Suppressor macrophage treated with lipopolysaccharide for 1 hour (primary cell): ENCODE measurements at regions not wholly inside any gene's neighbourhood (a gene's known extent, or its start where the extent isn't known, plus 50 kb on each side); places are given as distances from the start of the nearest gene placed in this dataset.
A peak's percentile ranks its signal among the peaks of the same experiment; 100 is the strongest.
"Not testable (repeated sequence)": the region's sequence is repeated elsewhere in the genome, so short reads cannot be mapped to it uniquely, and the experiment has no call there.

ENCODE experiments used
- DNase-seq, 3 donors: peaks; one replicate each; pipeline ENCODE4 v3.0.0-alpha.2; 2020 to 2022

- no peak for DNase-seq
Measured at GRCh38 chr5:68822796-68823195, 271.0 kb upstream of the SLC30A5 start.

GRCh38 chr5:68823301-68823700 lies 270.5 kb upstream of the SLC30A5 start:
- no peak for DNase-seq

- DNase-seq: no peak
Measured at GRCh38 chr5:68830377-68830898, 263.4 kb upstream of the SLC30A5 start.

- peak in 1 of 3 donors; percentile 0 for DNase-seq
Measured at GRCh38 chr5:68834491-68834981, 259.3 kb upstream of the SLC30A5 start.

GRCh38 chr5:68838157-68838718 lies 255.6 kb upstream of the SLC30A5 start:
- DNase-seq: no peak

- no peak for DNase-seq
Measured at GRCh38 chr5:68839019-68839552, 254.7 kb upstream of the SLC30A5 start.

- DNase-seq: no peak
Measured at GRCh38 chr5:68843624-68844364, 250.0 kb upstream of the SLC30A5 start.

GRCh38 chr5:68845131-68845530 lies 248.7 kb upstream of the SLC30A5 start:
- DNase-seq: no peak

GRCh38 chr5:68846828-68847227 lies 247.0 kb upstream of the SLC30A5 start:
- DNase-seq: no peak

- DNase-seq: no peak
Measured at GRCh38 chr5:68848091-68848490, 245.7 kb upstream of the SLC30A5 start.

- no peak for DNase-seq
Measured at GRCh38 chr5:68849103-68849502, 244.7 kb upstream of the SLC30A5 start.

- no peak for DNase-seq
Measured at GRCh38 chr5:68849906-68850305, 243.9 kb upstream of the SLC30A5 start.

GRCh38 chr5:68861099-68861498 lies 232.7 kb upstream of the SLC30A5 start:
- no peak for DNase-seq

GRCh38 chr5:68862560-68862959 lies 231.3 kb upstream of the SLC30A5 start:
- no peak for DNase-seq

- not testable (repeated sequence) for DNase-seq
Measured at GRCh38 chr5:68865192-68865591, 228.6 kb upstream of the SLC30A5 start.

- DNase-seq: no peak
Measured at GRCh38 chr5:68872088-68872839, 221.6 kb upstream of the SLC30A5 start.

- no peak for DNase-seq
Measured at GRCh38 chr5:68873198-68873597, 220.6 kb upstream of the SLC30A5 start.

- DNase-seq: no peak
Measured at GRCh38 chr5:68875351-68875750, 218.5 kb upstream of the SLC30A5 start.

GRCh38 chr5:68883436-68883835 lies 210.4 kb upstream of the SLC30A5 start:
- no peak for DNase-seq

- DNase-seq: no peak
Measured at GRCh38 chr5:68884144-68884754, 209.6 kb upstream of the SLC30A5 start.

GRCh38 chr5:68884883-68885282 lies 208.9 kb upstream of the SLC30A5 start:
- peak in 2 of 3 donors; percentile 3 to 6 for DNase-seq

GRCh38 chr5:68886814-68887213 lies 207.0 kb upstream of the SLC30A5 start:
- DNase-seq: no peak

- no peak for DNase-seq
Measured at GRCh38 chr5:68891718-68892117, 202.1 kb upstream of the SLC30A5 start.
